ENCODE measurements at regions not wholly inside any gene's neighbourhood (a gene's known extent, or its start where the extent isn't known, plus 50 kb on each side); places are given as distances from the start of the nearest gene placed in this dataset.

- H3K9ac ChIP-seq = no peak overlapping the region
- H3K36me3 ChIP-seq = no peaks in the 10 kb centered on the region
- peaks cover 77% of the 10 kb centered on the region for H3K27me3 ChIP-seq
- DNase-seq (ENCODE audit: low spot score) = no peak
- peaks cover 19% of the 10 kb centered on the region for H3K4me1 Mint-ChIP-seq
- H3K9me3 ChIP-seq (ENCODE audit: low read depth) = no peaks in the 10 kb centered on the region
- no peaks in the 10 kb centered on the region for H3K79me2 ChIP-seq (ENCODE audit: low read depth)
- no peak overlapping the region for H2AFZ ChIP-seq (replicated peaks)
- H3K36me3 Mint-ChIP-seq = no peaks in the 10 kb centered on the region
- no peak overlapping the region for H3K4me3 Mint-ChIP-seq
- H3K27ac Mint-ChIP-seq = no peak overlapping the region
- no peak overlapping the region for H3K4me3 ChIP-seq
- H3K27me3 Mint-ChIP-seq (ENCODE audit: insufficient read depth, low read depth) = peaks cover 18% of the 10 kb centered on the region
- TF ChIP-seq EZH2 (IDR thresholded peaks at IDR 0.05) = no peak
- H3F3A ChIP-seq (ENCODE audit: low read depth) = peaks cover 9% of the 10 kb centered on the region
- peaks cover 2% of the 10 kb centered on the region for H3K9me3 Mint-ChIP-seq
- H3K4me1 ChIP-seq = peaks cover 7% of the 10 kb centered on the region
- no peak overlapping the region for H3K4me2 ChIP-seq
- H3K27ac ChIP-seq = no peak overlapping the region
- H4K20me1 ChIP-seq (ENCODE audit: low read depth) = peaks cover 28% of the 10 kb centered on the region
Measured at GRCh38 chr20:11807054-11808048, 110.3 kb upstream of the BTBD3 start.

GRCh38 chr20:11808841-11809240 lies 108.9 kb upstream of the BTBD3 start:
- peaks cover 24% of the 10 kb centered on the region for H3K27me3 Mint-ChIP-seq (ENCODE audit: insufficient read depth, low read depth)
- Histone ChIP-seq H3F3A (ENCODE audit: low read depth) (peaks cover 9% of the 10 kb centered on the region), H3K27me3 (peaks cover 92% of the 10 kb centered on the region), H4K20me1 (ENCODE audit: low read depth) (peaks cover 30% of the 10 kb centered on the region), H3K4me3 (no peak overlapping the region), H3K27ac (no peak overlapping the region), H3K9me3 (ENCODE audit: low read depth) (no peaks in the 10 kb centered on the region), H2AFZ (replicated peaks) (no peak overlapping the region), H3K79me2 (ENCODE audit: low read depth) (no peaks in the 10 kb centered on the region), H3K36me3 (no peaks in the 10 kb centered on the region), H3K4me2 (no peak overlapping the region), H3K9ac (no peak overlapping the region), H3K4me1 (peaks cover 7% of the 10 kb centered on the region)
- DNase-seq (ENCODE audit: low spot score) = no peak
- H3K4me3 Mint-ChIP-seq = no peak overlapping the region
- H3K27ac Mint-ChIP-seq = no peak overlapping the region
- H3K9me3 Mint-ChIP-seq = peaks cover 2% of the 10 kb centered on the region
- peaks cover 19% of the 10 kb centered on the region for H3K4me1 Mint-ChIP-seq
- no peak for TF ChIP-seq EZH2phosphoT487 (IDR thresholded peaks at IDR 0.05)
- no peak for TF ChIP-seq CTCF (IDR thresholded peaks at IDR 0.05)
- TF ChIP-seq EZH2 (IDR thresholded peaks at IDR 0.05) = no peak
- H3K36me3 Mint-ChIP-seq = no peaks in the 10 kb centered on the region

GRCh38 chr20:11810311-11811083 lies 107.2 kb upstream of the BTBD3 start:
- Mint-ChIP-seq H3K9me3 (peaks cover 2% of the 10 kb centered on the region), H3K36me3 (no peaks in the 10 kb centered on the region), H3K27ac (no peak overlapping the region), H3K27me3 (ENCODE audit: insufficient read depth, low read depth) (peaks cover 21% of the 10 kb centered on the region), H3K4me1 (peaks cover 19% of the 10 kb centered on the region), H3K4me3 (no peak overlapping the region)
- peaks cover 9% of the 10 kb centered on the region for H3F3A ChIP-seq (ENCODE audit: low read depth)
- no peak overlapping the region for H3K27ac ChIP-seq
- TF ChIP-seq EZH2phosphoT487 (IDR thresholded peaks at IDR 0.05) = peak; percentile 100
- no peak for TF ChIP-seq EZH2 (IDR thresholded peaks at IDR 0.05)
- no peak for TF ChIP-seq CTCF (IDR thresholded peaks at IDR 0.05)
- H3K9ac ChIP-seq = no peak overlapping the region
- H3K79me2 ChIP-seq (ENCODE audit: low read depth) = no peaks in the 10 kb centered on the region
- peaks cover 100% of the 10 kb centered on the region for H3K27me3 ChIP-seq
- H4K20me1 ChIP-seq (ENCODE audit: low read depth) = peaks cover 30% of the 10 kb centered on the region
- H3K36me3 ChIP-seq = no peaks in the 10 kb centered on the region
- peak; percentile 60 for DNase-seq (ENCODE audit: low spot score)
- no peak overlapping the region for H2AFZ ChIP-seq (replicated peaks)
- no peak overlapping the region for H3K4me2 ChIP-seq
- H3K4me1 ChIP-seq = peaks cover 7% of the 10 kb centered on the region
- H3K4me3 ChIP-seq = no peak overlapping the region
- H3K9me3 ChIP-seq (ENCODE audit: low read depth) = no peaks in the 10 kb centered on the region
